Ovary (tissue), 7 donors: ENCODE measurements at regions not wholly inside any gene's neighbourhood (a gene's known extent, or its start where the extent isn't known, plus 50 kb on each side); places are given as distances from the start of the nearest gene placed in this dataset.

ENCODE experiments used
- DNase-seq, 5 donors: peaks; one replicate each; pipeline ENCODE4 v3.0.0-alpha.2; 2019 to 2020
- H3K27ac ChIP-seq, 2 donors: fragments of 200-600 bp; one replicate each; pipeline versions ENCODE4 v1.5.1 to v1.8.0; 2019 to 2022
- H3K27me3 ChIP-seq: fragments of 200-600 bp; one replicate; pipeline ENCODE4 v1.8.0; 2022
- H3K36me3 ChIP-seq: fragments of 200-600 bp; sonication (generic); one replicate; pipeline ENCODE4 v1.5.1; 2019
- H3K4me1 ChIP-seq: one replicate; pipeline ENCODE4 v1.8.1; 2013; ENCODE audit warnings: mild to moderate bottlenecking, moderate library complexity; ENCODE audit not compliant: insufficient read depth
- H3K4me3 ChIP-seq: fragments of 200-600 bp; sonication (generic); one replicate; pipeline ENCODE4 v1.5.1; 2017
- H3K9me3 ChIP-seq, 2 donors: fragments of 200-600 bp in 1 of 2; sonication (generic) in 1 of 2; one replicate each; pipeline versions ENCODE4 v1.5.1 to v1.8.1; 2013 to 2019; ENCODE audit warnings: mild to moderate bottlenecking in 1 of 2, moderate library complexity in 1 of 2
- EP300 ChIP-seq: sonication (generic); formaldehyde crosslinking; IDR thresholded peaks from one replicate; pipeline ENCODE4 v1.6.1; 2017; ENCODE audit warnings: antibody characterized with exemption
- POLR2A ChIP-seq: fragments of 450-650 bp; IDR thresholded peaks from one replicate; pipeline ENCODE4 v1.6.1; 2017; ENCODE audit warnings: antibody characterized with exemption, mild to moderate bottlenecking, moderate library complexity
- WGBS, 3 donors: extraction: QIAGEN DNeasy Blood & Tissue Kit in 1 of 3; methylation state at CpG; one replicate each; pipeline versions ENCODE4 v1.1.5 to v1.1.7; 2013 to 2017; 5-methylcytosine and 5-hydroxymethylcytosine counted together
- intact Hi-C, 4 donors: fragments of 100-400 bp; cut with DNase I; formaldehyde crosslinking; loops; one replicate each; pipeline versions ENCODE4 v1.11.0 to v1.15.1; 2022 to 2023
- TF ChIP-seq, protein P1 (sequence below), 3 donors: fragments of 450-650 bp in 2 of 3; fragments of 200-600 bp in 1 of 3; IDR thresholded peaks; one replicate each; pipeline versions ENCODE4 v1.5.1 to v1.8.0; 2016 to 2022; ENCODE audit warnings: antibody characterized with exemption in 3 of 3, mild to moderate bottlenecking in 1 of 3
- donor health status: DM: no; HTN: no; CAD: no; lungs with moderate emphysema.
- donor health status: DM: no; HTN: no; CAD: no.
- donor health status: Bipolar disorder and iron deficiency.
- donor health status: DM: no; HTN: no; CAD: no.
- donor health status: DM: yes; HTN: yes; CAD: no.

DNA sequence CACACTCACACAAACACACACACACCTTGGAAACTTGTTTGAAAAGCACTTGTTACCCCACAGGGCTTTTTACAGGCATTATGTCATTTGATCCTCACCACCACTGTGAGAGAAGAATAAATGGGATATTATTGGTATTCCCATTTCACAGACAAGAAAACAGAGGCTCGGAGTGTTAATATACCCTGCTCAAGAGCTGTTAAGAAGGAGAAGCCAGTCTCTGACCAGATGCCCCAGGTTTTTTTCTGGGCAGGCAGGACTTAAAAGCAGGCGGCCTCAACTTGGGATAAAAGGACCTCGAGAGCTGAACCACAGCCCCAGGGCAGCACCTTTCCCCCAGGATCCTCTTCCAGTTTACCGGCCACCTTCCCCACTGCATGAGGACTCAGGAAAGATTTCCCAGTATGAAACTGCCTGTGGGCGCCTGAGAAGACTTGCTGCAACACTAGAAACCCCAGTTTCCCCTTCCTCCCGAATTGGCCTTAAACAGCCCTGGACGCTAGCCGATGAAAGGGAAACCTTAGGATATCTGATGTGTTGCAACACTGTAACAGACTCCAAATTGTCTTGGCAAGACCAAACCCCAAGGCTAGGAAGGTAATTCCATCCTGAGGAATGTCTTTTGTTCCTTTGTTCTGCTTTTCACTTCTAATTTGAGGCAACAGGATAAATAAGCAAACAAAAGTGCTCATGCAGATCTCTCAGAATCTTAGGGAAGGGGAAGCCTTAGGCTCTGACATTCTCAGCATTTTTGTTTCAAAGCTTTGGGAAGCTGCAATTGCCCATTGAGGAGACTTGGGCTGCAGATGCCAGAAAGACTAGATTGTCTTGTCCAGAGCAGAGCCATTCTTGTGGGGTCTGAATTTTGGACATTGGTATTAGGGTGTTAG, 173.5 kb downstream of the TRIM29 start:
- H3K9me3 ChIP-seq: no peaks in the 10 kb centered on the region
- H3K27ac ChIP-seq: no peak overlapping the region
- no peak for TF ChIP-seq EP300
- TF ChIP-seq POLR2A: no peak
- TF ChIP-seq, protein P1, sequence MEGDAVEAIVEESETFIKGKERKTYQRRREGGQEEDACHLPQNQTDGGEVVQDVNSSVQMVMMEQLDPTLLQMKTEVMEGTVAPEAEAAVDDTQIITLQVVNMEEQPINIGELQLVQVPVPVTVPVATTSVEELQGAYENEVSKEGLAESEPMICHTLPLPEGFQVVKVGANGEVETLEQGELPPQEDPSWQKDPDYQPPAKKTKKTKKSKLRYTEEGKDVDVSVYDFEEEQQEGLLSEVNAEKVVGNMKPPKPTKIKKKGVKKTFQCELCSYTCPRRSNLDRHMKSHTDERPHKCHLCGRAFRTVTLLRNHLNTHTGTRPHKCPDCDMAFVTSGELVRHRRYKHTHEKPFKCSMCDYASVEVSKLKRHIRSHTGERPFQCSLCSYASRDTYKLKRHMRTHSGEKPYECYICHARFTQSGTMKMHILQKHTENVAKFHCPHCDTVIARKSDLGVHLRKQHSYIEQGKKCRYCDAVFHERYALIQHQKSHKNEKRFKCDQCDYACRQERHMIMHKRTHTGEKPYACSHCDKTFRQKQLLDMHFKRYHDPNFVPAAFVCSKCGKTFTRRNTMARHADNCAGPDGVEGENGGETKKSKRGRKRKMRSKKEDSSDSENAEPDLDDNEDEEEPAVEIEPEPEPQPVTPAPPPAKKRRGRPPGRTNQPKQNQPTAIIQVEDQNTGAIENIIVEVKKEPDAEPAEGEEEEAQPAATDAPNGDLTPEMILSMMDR (IDR thresholded peaks at IDR 0.05): no peak
- no peaks in the 10 kb centered on the region for H3K36me3 ChIP-seq
- no peak overlapping the region for H3K4me3 ChIP-seq
- intact Hi-C loops: no loop called here
- WGBS, 3 donors: 60 to 68% (median 62%) methylated on average over 8 of the region's 8 CpGs
- H3K4me1 ChIP-seq: no peaks in the 10 kb centered on the region
- no peak for DNase-seq
- H3K27me3 ChIP-seq: no peaks in the 10 kb centered on the region

DNA sequence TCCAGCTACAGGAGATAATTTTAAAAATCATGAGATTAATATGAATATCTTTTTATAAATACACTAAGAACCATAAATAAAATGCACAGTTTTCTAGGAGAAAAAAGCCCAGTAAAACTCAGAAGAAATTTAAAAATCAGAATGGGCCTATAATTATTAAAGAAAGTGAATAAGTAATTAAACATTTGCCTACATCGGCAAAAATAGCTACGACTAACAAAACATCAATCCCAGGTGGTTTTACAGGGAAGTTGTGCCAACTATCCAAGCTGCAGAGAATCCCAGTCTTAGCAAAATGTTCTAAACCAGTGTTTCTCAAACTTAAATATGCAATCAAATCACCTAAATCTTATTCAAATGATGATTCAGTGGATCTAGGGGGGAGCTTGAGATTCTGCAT, 180.0 kb downstream of the TRIM29 start:
- no peak overlapping the region for H3K4me3 ChIP-seq
- no peaks in the 10 kb centered on the region for H3K9me3 ChIP-seq
- intact Hi-C loops: no loop called here
- no peaks in the 10 kb centered on the region for H3K27me3 ChIP-seq
- no peaks in the 10 kb centered on the region for H3K36me3 ChIP-seq
- no peak overlapping the region for H3K27ac ChIP-seq
- no peak for TF ChIP-seq POLR2A
- TF ChIP-seq EP300: no peak
- TF ChIP-seq, protein P1 (IDR thresholded peaks at IDR 0.05): no peak
- WGBS, 3 donors: 20 to 38% (median 22%) methylated on average over 2 of the region's 2 CpGs
- DNase-seq: no peak
- H3K4me1 ChIP-seq: no peaks in the 10 kb centered on the region

DNA sequence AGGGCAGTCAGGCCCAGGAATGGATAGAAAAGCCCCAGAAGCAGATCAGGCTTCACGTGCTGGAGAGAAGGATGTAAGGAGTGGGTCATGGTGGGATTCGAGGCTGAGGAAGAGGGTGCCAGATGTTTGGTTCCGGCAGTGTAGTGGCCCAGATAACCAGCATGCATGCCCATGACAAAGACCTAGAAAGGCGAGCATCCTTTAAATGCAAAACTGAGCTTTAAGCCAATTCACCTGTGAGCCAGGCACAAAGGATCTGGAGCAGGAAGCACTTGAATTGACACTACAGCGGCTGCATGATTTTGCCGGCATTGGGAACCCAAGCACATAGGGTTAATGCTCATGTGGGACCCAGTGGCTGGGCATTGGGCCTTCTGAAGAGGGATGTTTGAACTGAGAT, 185.5 kb downstream of the TRIM29 start:
- intact Hi-C loops: no loop called here
- Histone ChIP-seq H3K36me3 (no peaks in the 10 kb centered on the region), H3K27ac (no peak overlapping the region), H3K9me3 (no peaks in the 10 kb centered on the region), H3K4me1 (no peaks in the 10 kb centered on the region), H3K27me3 (no peaks in the 10 kb centered on the region), H3K4me3 (no peak overlapping the region)
- 73 to 79% (median 76%) methylated on average over 6 of the region's 6 CpGs for WGBS, 3 donors
- TF ChIP-seq, protein P1 (IDR thresholded peaks at IDR 0.05): no peak
- TF ChIP-seq EP300: no peak
- TF ChIP-seq POLR2A: no peak
- no peak for DNase-seq

DNA sequence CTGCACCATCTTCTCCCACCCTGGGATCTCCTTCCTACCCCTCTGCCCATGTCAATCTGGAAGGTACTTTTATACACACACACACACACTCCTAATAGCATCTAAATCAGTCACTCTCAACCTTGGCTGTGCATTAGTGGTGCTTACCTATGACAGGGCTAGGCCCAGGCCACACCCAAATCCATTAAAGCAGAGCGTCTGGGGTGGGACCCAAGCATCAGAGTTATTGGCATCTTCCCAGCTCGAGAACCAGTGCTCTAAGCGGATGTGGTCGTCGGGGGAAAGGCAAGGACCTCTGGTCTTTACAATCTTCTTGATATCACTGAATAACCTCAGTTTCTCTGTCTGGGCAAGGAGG, 194.6 kb downstream of the TRIM29 start:
- Histone ChIP-seq H3K9me3 (no peaks in the 10 kb centered on the region), H3K27me3 (no peaks in the 10 kb centered on the region), H3K27ac (no peak overlapping the region), H3K36me3 (no peaks in the 10 kb centered on the region), H3K4me1 (no peaks in the 10 kb centered on the region), H3K4me3 (no peak overlapping the region)
- no peak for TF ChIP-seq EP300
- TF ChIP-seq, protein P1 (IDR thresholded peaks at IDR 0.05): no peak
- no peak for TF ChIP-seq POLR2A
- intact Hi-C loops: no loop called here
- WGBS, 3 donors: 71 to 74% (median 71%) methylated on average over 5 of the region's 5 CpGs
- DNase-seq: no peak
